Type B pancreatic cell (in vitro differentiated cells): ENCODE measurements at regions not wholly inside any gene's neighbourhood (a gene's known extent, or its start where the extent isn't known, plus 50 kb on each side); places are given as distances from the start of the nearest gene placed in this dataset.
A peak's percentile ranks its signal among the peaks of the same experiment; 100 is the strongest.

Source experiments
- DNase-seq: peaks from one replicate; pipeline ENCODE4 v3.0.0; 2021; ENCODE audit warnings: mixed read lengths; ENCODE audit not compliant: unreplicated experiment; ENCODE audit errors: extremely low spot score
- H3K27ac Mint-ChIP-seq: 2 replicates; pipeline ENCODE4 v1.8.0; 2021; ENCODE audit warnings: mild to moderate bottlenecking, mixed read lengths
- H3K27me3 Mint-ChIP-seq: 2 replicates; pipeline ENCODE4 v1.8.0; 2021; ENCODE audit warnings: mixed read lengths
- H3K36me3 Mint-ChIP-seq: 2 replicates; pipeline ENCODE4 v1.8.0; 2021; ENCODE audit warnings: mixed read lengths
- H3K4me1 Mint-ChIP-seq: one replicate; pipeline ENCODE4 v1.8.0; 2021; ENCODE audit warnings: mixed read lengths; ENCODE audit not compliant: unreplicated experiment
- H3K4me3 Mint-ChIP-seq: 2 replicates; pipeline ENCODE4 v1.8.0; 2021; ENCODE audit warnings: mild to moderate bottlenecking, mixed read lengths
- H3K9me3 Mint-ChIP-seq: 2 replicates; pipeline ENCODE4 v1.8.0; 2021; ENCODE audit warnings: mixed read lengths
- CTCF ChIP-seq: fragments of 200-600 bp; sonication (generic); conservative IDR thresholded peaks from 2 replicates; pipeline ENCODE4 v1.5.0; 2021; ENCODE audit warnings: antibody characterized with exemption, mild to moderate bottlenecking

GRCh38 chr2:117661619-117662018 is 152.9 kb upstream of the DDX18 start:
- H3K9me3 Mint-ChIP-seq, result no peaks in the 10 kb centered on the region
- TF ChIP-seq CTCF, result no peak
- DNase-seq, result no peak
- peak overlapping the region; percentile 50 for H3K27ac Mint-ChIP-seq
- H3K4me3 Mint-ChIP-seq, result no peak overlapping the region
- H3K36me3 Mint-ChIP-seq, result no peaks in the 10 kb centered on the region
- H3K4me1 Mint-ChIP-seq, result peaks cover 9% of the 10 kb centered on the region
- peaks cover 5% of the 10 kb centered on the region for H3K27me3 Mint-ChIP-seq

- TF ChIP-seq CTCF, result no peak
- no peak overlapping the region for H3K4me3 Mint-ChIP-seq
- no peaks in the 10 kb centered on the region for H3K9me3 Mint-ChIP-seq
- no peaks in the 10 kb centered on the region for H3K4me1 Mint-ChIP-seq
- no peaks in the 10 kb centered on the region for H3K36me3 Mint-ChIP-seq
- H3K27me3 Mint-ChIP-seq, result no peaks in the 10 kb centered on the region
- no peak for DNase-seq
- H3K27ac Mint-ChIP-seq, result no peak overlapping the region
Observed at GRCh38 chr2:117674172-117674571, 140.3 kb upstream of the DDX18 start.

- Mint-ChIP-seq H3K9me3 (no peaks in the 10 kb centered on the region), H3K4me1 (no peaks in the 10 kb centered on the region), H3K4me3 (no peak overlapping the region), H3K36me3 (no peaks in the 10 kb centered on the region), H3K27me3 (no peaks in the 10 kb centered on the region), H3K27ac (no peak overlapping the region)
- no peak for TF ChIP-seq CTCF
- DNase-seq, result no peak
Observed at GRCh38 chr2:117679952-117680351, 134.5 kb upstream of the DDX18 start.

GRCh38 chr2:117684919-117685318 is 129.6 kb upstream of the DDX18 start:
- no peak overlapping the region for H3K27ac Mint-ChIP-seq
- no peaks in the 10 kb centered on the region for H3K4me1 Mint-ChIP-seq
- DNase-seq, result no peak
- H3K9me3 Mint-ChIP-seq, result no peaks in the 10 kb centered on the region
- no peak for TF ChIP-seq CTCF
- no peak overlapping the region for H3K4me3 Mint-ChIP-seq
- H3K27me3 Mint-ChIP-seq, result no peaks in the 10 kb centered on the region
- H3K36me3 Mint-ChIP-seq, result no peaks in the 10 kb centered on the region

- Mint-ChIP-seq H3K4me3 (no peak overlapping the region), H3K4me1 (no peaks in the 10 kb centered on the region), H3K9me3 (no peaks in the 10 kb centered on the region), H3K27me3 (no peaks in the 10 kb centered on the region), H3K36me3 (no peaks in the 10 kb centered on the region), H3K27ac (no peak overlapping the region)
- no peak for DNase-seq
- TF ChIP-seq CTCF, result no peak
Observed at GRCh38 chr2:117686699-117687098, 127.8 kb upstream of the DDX18 start.

- Mint-ChIP-seq H3K9me3 (no peaks in the 10 kb centered on the region), H3K27ac (peak overlapping the region; percentile 10), H3K27me3 (no peaks in the 10 kb centered on the region), H3K36me3 (no peaks in the 10 kb centered on the region), H3K4me1 (no peaks in the 10 kb centered on the region), H3K4me3 (no peak overlapping the region)
- TF ChIP-seq CTCF, result no peak
- no peak for DNase-seq
Observed at GRCh38 chr2:117691595-117691994, 122.9 kb upstream of the DDX18 start.
